RWPE1 (cell line): ENCODE measurements at regions not wholly inside any gene's neighbourhood (a gene's known extent, or its start where the extent isn't known, plus 50 kb on each side); places are given as distances from the start of the nearest gene placed in this dataset.

Experiments used
- CTCF ChIA-PET: fragments of 350-600 bp; sonication (Branson Sonifier 250); formaldehyde crosslinking; extraction: SDS; loops from one replicate; lab custom pipeline; 2021; lab: Yijun Ruan, JAX
- POLR2A ChIA-PET: fragments of 400-600 bp; formaldehyde crosslinking; extraction: SDS; loops from one replicate; lab custom pipeline; 2020; ENCODE audit warnings: antibody characterized with exemption; ENCODE audit not compliant: low non-redundant PET; lab: Yijun Ruan, JAX
- DNase-seq: peaks from one replicate; pipeline ENCODE4 v3.0.0; 2012; ENCODE audit warnings: low spot score
- H3K27ac ChIP-seq: fragments of 450-650 bp; 2 replicates; pipeline ENCODE4 v1.5.1; 2017
- CTCF ChIP-seq: fragments of 450-650 bp; conservative IDR thresholded peaks from 2 replicates; pipeline ENCODE4 v1.5.1; 2017; ENCODE audit warnings: low read depth, mild to moderate bottlenecking

- ChIA-PET POLR2A (no interaction called here), CTCF (interaction anchor here (0.6 to 1.3 kb wide), 6 partner anchors 12 to 783 kb away, joined by 3 to 6 read pairs (median 4); no protein-coding TSS in a partner anchor)
- H3K27ac ChIP-seq, result peak overlapping the region; percentile 58
- TF ChIP-seq CTCF, result no peak
- peak; percentile 48 for DNase-seq
Observed at GRCh38 chr9:110069326-110070248, 138.4 kb downstream of the C9orf152 start.

- CTCF ChIA-PET, result interaction anchor here (0.6 kb wide), 2 partner anchors 571 to 1654 kb away, joined by 3 read pairs; no protein-coding TSS in a partner anchor
- no peak for TF ChIP-seq CTCF
- DNase-seq, result no peak
- H3K27ac ChIP-seq, result no peak overlapping the region
- POLR2A ChIA-PET, result no interaction called here
Observed at GRCh38 chr9:110072597-110073355, 135.2 kb downstream of the C9orf152 start.

- ChIA-PET CTCF (interaction anchor here (0.6 kb wide), 2 partner anchors 572 to 1653 kb away, joined by 3 read pairs; no protein-coding TSS in a partner anchor), POLR2A (no interaction called here)
- no peak overlapping the region for H3K27ac ChIP-seq
- TF ChIP-seq CTCF, result no peak
- DNase-seq, result no peak
Observed at GRCh38 chr9:110073356-110073905, 134.5 kb downstream of the C9orf152 start.

GRCh38 chr9:110076894-110077725 lies 130.8 kb downstream of the C9orf152 start:
- H3K27ac ChIP-seq, result no peak overlapping the region
- DNase-seq, result peak; percentile 55
- ChIA-PET CTCF (no interaction called here), POLR2A (no interaction called here)
- TF ChIP-seq CTCF, result no peak

GRCh38 chr9:110077925-110078324 lies 130.0 kb downstream of the C9orf152 start:
- ChIA-PET CTCF (interaction anchor here (0.6 kb wide), 1 partner anchor 14 kb away, joined by 3 read pairs; no protein-coding TSS in a partner anchor), POLR2A (no interaction called here)
- TF ChIP-seq CTCF, result no peak

More at GRCh38 chr9:110077925-110078324, 130.0 kb downstream of the C9orf152 start:
- no peak for DNase-seq
- H3K27ac ChIP-seq, result no peak overlapping the region
